Calu3 (cell line): ENCODE measurements at regions not wholly inside any gene's neighbourhood (a gene's known extent, or its start where the extent isn't known, plus 50 kb on each side); places are given as distances from the start of the nearest gene placed in this dataset.

Experiments used
- BruUV-seq: library from RNA; stranded (reverse); fragments of 400-500 nt; replicated peaks from 2 replicates; lab custom pipeline; 2021; lab: Mats Ljungman, UMichigan
- CTCF ChIA-PET: fragments of 300-600 bp; sonication (Branson Sonifier 250); formaldehyde crosslinking; loops from one replicate; lab custom pipeline; 2022; ENCODE audit warnings: antibody characterized with exemption; lab: Charles Lee
- DNase-seq: peaks from one replicate; pipeline ENCODE4 v3.0.0; 2022
- H3K27ac Mint-ChIP-seq: one replicate; pipeline ENCODE4 v1.8.0; 2022; ENCODE audit warnings: mixed read lengths; ENCODE audit not compliant: unreplicated experiment
- H3K27me3 Mint-ChIP-seq: one replicate; pipeline ENCODE4 v1.8.0; 2022; ENCODE audit warnings: mixed read lengths; ENCODE audit not compliant: unreplicated experiment
- H3K36me3 Mint-ChIP-seq: one replicate; pipeline ENCODE4 v1.8.0; 2022; ENCODE audit warnings: mild to moderate bottlenecking, moderate library complexity, mixed read lengths; ENCODE audit not compliant: insufficient read depth, unreplicated experiment
- H3K4me1 Mint-ChIP-seq: one replicate; pipeline ENCODE4 v1.8.0; 2022; ENCODE audit warnings: mild to moderate bottlenecking, low read depth, mixed read lengths; ENCODE audit not compliant: unreplicated experiment
- H3K4me3 Mint-ChIP-seq: one replicate; pipeline ENCODE4 v1.8.0; 2022; ENCODE audit warnings: mild to moderate bottlenecking, low read depth, moderate library complexity, mixed read lengths; ENCODE audit not compliant: unreplicated experiment
- H3K9me3 Mint-ChIP-seq: one replicate; pipeline ENCODE4 v1.8.0; 2022; ENCODE audit warnings: low read depth, mixed read lengths; ENCODE audit not compliant: unreplicated experiment
- CTCF ChIP-seq: fragments of 200-600 bp; IDR thresholded peaks from one replicate; pipeline ENCODE4 v1.8.0; 2022; ENCODE audit warnings: antibody characterized with exemption; ENCODE audit not compliant: unreplicated experiment
- intact Hi-C: fragments of 100-400 bp; cut with micrococcal nuclease; formaldehyde crosslinking; loops from one replicate; pipeline ENCODE4 v1.10.0; 2022; ENCODE audit not compliant: unreplicated experiment

GRCh38 chr18:1994471-1994870 is 576.8 kb downstream of the METTL4 start:
- no peak for DNase-seq
- TF ChIP-seq CTCF = no peak
- BruUV-seq = no TSS peak
- Mint-ChIP-seq H3K27ac (no peak overlapping the region), H3K4me3 (no peak overlapping the region), H3K36me3 (no peaks in the 10 kb centered on the region), H3K9me3 (no peaks in the 10 kb centered on the region), H3K4me1 (no peaks in the 10 kb centered on the region), H3K27me3 (no peaks in the 10 kb centered on the region)
- intact Hi-C loops = no loop called here
- CTCF ChIA-PET = no interaction called here

DNA sequence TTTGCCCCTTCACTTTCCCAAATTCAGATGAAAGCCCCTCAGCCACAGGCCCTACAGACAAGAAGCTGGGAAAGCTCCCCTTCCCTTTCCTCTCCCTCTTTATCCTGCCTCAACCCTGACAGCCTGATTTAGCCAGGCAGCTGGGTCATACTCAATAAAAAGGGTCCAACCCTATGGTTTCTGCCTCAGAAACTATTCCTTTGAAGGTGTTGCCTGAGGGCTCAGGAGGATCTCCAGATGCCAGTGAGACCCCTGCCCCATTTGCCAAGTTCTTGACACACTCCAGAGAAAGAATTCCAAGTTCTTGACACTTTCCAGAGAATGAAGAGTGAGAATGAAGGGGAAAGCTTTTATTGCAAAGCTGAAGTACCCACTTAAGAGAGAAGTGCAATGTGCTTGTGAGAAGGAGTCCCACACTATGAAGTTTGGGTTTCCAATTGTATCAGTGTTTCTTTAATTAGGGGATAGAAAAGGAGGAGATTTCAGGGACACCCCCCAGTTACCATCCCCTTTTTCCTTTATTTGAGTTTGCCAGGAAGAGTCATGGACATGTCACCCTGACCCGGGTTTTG is 576.2 kb downstream of the METTL4 start:
- CTCF ChIA-PET = no interaction called here
- no peak for DNase-seq
- Mint-ChIP-seq H3K4me3 (no peak overlapping the region), H3K27ac (no peak overlapping the region), H3K27me3 (no peaks in the 10 kb centered on the region), H3K36me3 (no peaks in the 10 kb centered on the region), H3K4me1 (no peaks in the 10 kb centered on the region), H3K9me3 (peaks cover 2% of the 10 kb centered on the region)
- BruUV-seq = no TSS peak
- no peak for TF ChIP-seq CTCF
- intact Hi-C loops = no loop called here

DNA sequence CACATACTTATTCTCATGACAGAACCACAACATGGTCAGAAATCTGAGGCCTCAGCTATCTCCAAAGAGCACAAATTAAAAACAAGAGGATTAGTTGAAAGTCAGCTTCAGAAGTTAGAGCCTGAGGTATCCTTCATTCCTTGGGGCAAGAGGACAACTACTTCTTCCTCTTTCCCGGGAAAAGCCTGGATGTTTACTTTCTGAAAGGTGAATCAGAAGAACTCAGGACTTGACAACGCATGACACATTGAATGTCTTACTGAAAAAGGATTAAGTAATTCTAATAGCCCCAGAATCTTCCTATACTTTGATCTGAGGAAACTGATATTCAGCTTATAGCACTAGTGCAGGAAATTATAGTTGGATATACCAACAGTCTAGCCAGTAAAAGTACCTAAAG is 573.2 kb downstream of the METTL4 start:
- H3K4me3 Mint-ChIP-seq = no peak overlapping the region
- H3K27ac Mint-ChIP-seq = no peak overlapping the region
- H3K9me3 Mint-ChIP-seq = peaks cover 2% of the 10 kb centered on the region
- intact Hi-C loops = no loop called here
- BruUV-seq = no TSS peak
- H3K4me1 Mint-ChIP-seq = peaks cover 13% of the 10 kb centered on the region
- H3K27me3 Mint-ChIP-seq = no peaks in the 10 kb centered on the region
- no peaks in the 10 kb centered on the region for H3K36me3 Mint-ChIP-seq
- no peak for TF ChIP-seq CTCF
- CTCF ChIA-PET = interaction anchor here (0.6 kb wide), 1 partner anchor 131 kb away, joined by 9 read pairs; no protein-coding TSS in a partner anchor
- DNase-seq = no peak

DNA sequence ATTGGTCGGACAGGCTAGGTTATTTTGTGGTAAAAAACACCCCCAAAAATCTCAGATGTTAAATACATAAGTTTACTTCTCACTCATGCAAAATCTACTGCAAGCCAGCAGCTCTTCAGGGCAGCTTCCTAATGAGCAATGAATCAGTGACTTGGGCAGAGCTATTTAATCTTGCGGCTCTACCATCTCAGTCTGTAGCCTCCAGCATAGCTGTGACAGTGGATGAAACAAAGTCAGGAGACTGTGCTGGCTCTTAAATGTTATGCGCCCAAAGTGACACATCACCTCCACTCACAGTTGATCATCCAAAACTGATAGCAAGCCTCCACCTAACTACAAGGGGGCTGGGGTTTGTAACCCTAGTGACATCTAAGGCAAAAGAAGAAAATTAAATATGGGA is 571.9 kb downstream of the METTL4 start:
- DNase-seq = no peak
- Mint-ChIP-seq H3K27ac (no peak overlapping the region), H3K36me3 (no peaks in the 10 kb centered on the region), H3K9me3 (peaks cover 2% of the 10 kb centered on the region), H3K4me1 (peaks cover 13% of the 10 kb centered on the region), H3K4me3 (no peak overlapping the region), H3K27me3 (no peaks in the 10 kb centered on the region)
- no TSS peak for BruUV-seq
- CTCF ChIA-PET = no interaction called here
- intact Hi-C loops = no loop called here
- TF ChIP-seq CTCF = no peak
